ENCODE measurements at regions not wholly inside any gene's neighbourhood (a gene's known extent, or its start where the extent isn't known, plus 50 kb on each side); places are given as distances from the start of the nearest gene placed in this dataset.

- no peak for DNase-seq (ENCODE audit: low spot score)
- Histone ChIP-seq H3K9me3 (no peaks in the 10 kb centered on the region), H3K27me3 (replicated peaks; ENCODE audit: insufficient read depth) (no peaks in the 10 kb centered on the region), H3K27ac (no peak overlapping the region), H3K36me3 (no peaks in the 10 kb centered on the region), H3K4me1 (replicated peaks) (no peaks in the 10 kb centered on the region), H3K4me3 (no peak overlapping the region)
- TF ChIP-seq, protein P1, sequence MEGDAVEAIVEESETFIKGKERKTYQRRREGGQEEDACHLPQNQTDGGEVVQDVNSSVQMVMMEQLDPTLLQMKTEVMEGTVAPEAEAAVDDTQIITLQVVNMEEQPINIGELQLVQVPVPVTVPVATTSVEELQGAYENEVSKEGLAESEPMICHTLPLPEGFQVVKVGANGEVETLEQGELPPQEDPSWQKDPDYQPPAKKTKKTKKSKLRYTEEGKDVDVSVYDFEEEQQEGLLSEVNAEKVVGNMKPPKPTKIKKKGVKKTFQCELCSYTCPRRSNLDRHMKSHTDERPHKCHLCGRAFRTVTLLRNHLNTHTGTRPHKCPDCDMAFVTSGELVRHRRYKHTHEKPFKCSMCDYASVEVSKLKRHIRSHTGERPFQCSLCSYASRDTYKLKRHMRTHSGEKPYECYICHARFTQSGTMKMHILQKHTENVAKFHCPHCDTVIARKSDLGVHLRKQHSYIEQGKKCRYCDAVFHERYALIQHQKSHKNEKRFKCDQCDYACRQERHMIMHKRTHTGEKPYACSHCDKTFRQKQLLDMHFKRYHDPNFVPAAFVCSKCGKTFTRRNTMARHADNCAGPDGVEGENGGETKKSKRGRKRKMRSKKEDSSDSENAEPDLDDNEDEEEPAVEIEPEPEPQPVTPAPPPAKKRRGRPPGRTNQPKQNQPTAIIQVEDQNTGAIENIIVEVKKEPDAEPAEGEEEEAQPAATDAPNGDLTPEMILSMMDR (IDR thresholded peaks at IDR 0.05) = no peak
- TF ChIP-seq POLR2AphosphoS5 (IDR thresholded peaks at IDR 0.05) = no peak
- TF ChIP-seq POLR2A (IDR thresholded peaks at IDR 0.05) = no peak
- intact Hi-C loops (cut with DNase I) = no loop called here
- WGBS = 26% methylated on average over 2 of the region's 2 CpGs
Observed at GRCh38 chr3:151560738-151561137, 99.9 kb upstream of the IGSF10 start.

DNA sequence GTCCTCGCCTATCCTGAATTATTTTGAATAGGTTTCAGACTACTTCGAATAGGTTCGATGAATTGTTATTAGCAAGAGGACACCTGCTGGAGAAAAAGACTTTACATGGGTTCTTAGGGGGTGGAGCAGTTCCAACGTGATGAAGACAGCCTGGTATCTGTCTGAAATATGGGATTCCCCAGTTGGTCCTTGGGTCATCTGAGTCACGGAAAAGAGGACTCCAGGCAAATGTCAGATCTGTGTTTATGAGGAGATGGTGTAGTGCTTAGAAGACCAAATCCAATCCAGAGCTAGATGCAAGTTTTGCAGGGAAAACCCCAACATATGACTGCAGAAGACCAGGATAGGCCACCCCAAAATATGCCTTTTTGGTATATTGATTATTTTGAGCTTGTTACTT lies 98.9 kb upstream of the IGSF10 start:
- no peaks in the 10 kb centered on the region for H3K9me3 ChIP-seq
- no peaks in the 10 kb centered on the region for H3K36me3 ChIP-seq
- WGBS = 82% methylated on average over 5 of the region's 5 CpGs
- no peak for DNase-seq (ENCODE audit: low spot score)
- intact Hi-C loops (cut with DNase I) = no loop called here
- H3K27me3 ChIP-seq (replicated peaks; ENCODE audit: insufficient read depth) = no peaks in the 10 kb centered on the region
- no peak overlapping the region for H3K27ac ChIP-seq
- H3K4me3 ChIP-seq = no peak overlapping the region
- TF ChIP-seq, protein P1 (IDR thresholded peaks at IDR 0.05) = no peak
- TF ChIP-seq POLR2AphosphoS5 (IDR thresholded peaks at IDR 0.05) (no peak), POLR2A (IDR thresholded peaks at IDR 0.05) (no peak)
- H3K4me1 ChIP-seq (replicated peaks) = no peaks in the 10 kb centered on the region

- TF ChIP-seq POLR2A (IDR thresholded peaks at IDR 0.05) = no peak
- TF ChIP-seq POLR2AphosphoS5 (IDR thresholded peaks at IDR 0.05) = no peak
- TF ChIP-seq, protein P1 (IDR thresholded peaks at IDR 0.05) = no peak
- no peaks in the 10 kb centered on the region for H3K9me3 ChIP-seq
- H3K27me3 ChIP-seq (replicated peaks; ENCODE audit: insufficient read depth) = no peaks in the 10 kb centered on the region
- no peak for DNase-seq (ENCODE audit: low spot score)
- intact Hi-C loops (cut with DNase I) = no loop called here
- H3K4me1 ChIP-seq (replicated peaks) = no peaks in the 10 kb centered on the region
- no peak overlapping the region for H3K27ac ChIP-seq
- H3K36me3 ChIP-seq = no peaks in the 10 kb centered on the region
- no peak overlapping the region for H3K4me3 ChIP-seq
Observed at GRCh38 chr3:151558661-151559060, 97.8 kb upstream of the IGSF10 start.

- Histone ChIP-seq H3K9me3 (no peaks in the 10 kb centered on the region), H3K27ac (no peak overlapping the region), H3K4me3 (no peak overlapping the region), H3K27me3 (replicated peaks; ENCODE audit: insufficient read depth) (no peaks in the 10 kb centered on the region), H3K4me1 (replicated peaks) (no peaks in the 10 kb centered on the region), H3K36me3 (no peaks in the 10 kb centered on the region)
- no peak for DNase-seq (ENCODE audit: low spot score)
- intact Hi-C loops (cut with DNase I) = no loop called here
- 79% methylated on average over 2 of the region's 2 CpGs for WGBS
- no peak for TF ChIP-seq POLR2A (IDR thresholded peaks at IDR 0.05)
- TF ChIP-seq, protein P1 (IDR thresholded peaks at IDR 0.05) = no peak
- TF ChIP-seq POLR2AphosphoS5 (IDR thresholded peaks at IDR 0.05) = no peak
Observed at GRCh38 chr3:151557068-151557840, 96.4 kb upstream of the IGSF10 start.

DNA sequence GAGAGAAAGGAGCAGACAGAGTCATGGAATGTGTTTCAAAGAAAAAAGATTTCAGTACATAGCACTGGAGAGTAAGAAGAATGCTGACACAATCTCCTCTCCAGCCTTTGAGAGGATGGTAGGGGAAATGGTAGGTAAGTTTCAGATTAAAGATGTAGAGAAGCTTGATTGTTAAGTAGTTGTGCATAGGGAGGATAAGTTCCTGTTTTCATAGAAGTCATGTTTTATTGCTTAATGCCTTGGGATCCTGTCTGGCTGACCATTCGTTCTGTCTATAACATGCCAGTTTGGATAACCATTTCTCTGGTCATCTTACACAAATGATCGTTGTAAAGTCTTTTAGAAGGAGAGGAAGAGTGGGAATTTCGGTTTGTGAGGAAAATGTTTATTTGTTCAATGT lies 95.7 kb upstream of the IGSF10 start:
- intact Hi-C loops (cut with DNase I) = no loop called here
- H3K27me3 ChIP-seq (replicated peaks; ENCODE audit: insufficient read depth) = no peaks in the 10 kb centered on the region
- TF ChIP-seq, protein P1 (IDR thresholded peaks at IDR 0.05) = no peak
- TF ChIP-seq POLR2AphosphoS5 (IDR thresholded peaks at IDR 0.05) = no peak
- no peak for TF ChIP-seq POLR2A (IDR thresholded peaks at IDR 0.05)
- H3K4me3 ChIP-seq = no peak overlapping the region
- H3K4me1 ChIP-seq (replicated peaks) = no peaks in the 10 kb centered on the region
- H3K27ac ChIP-seq = no peak overlapping the region
- no peaks in the 10 kb centered on the region for H3K9me3 ChIP-seq
- 66% methylated on average over 3 of the region's 3 CpGs for whole genome bisulfite sequencing
- H3K36me3 ChIP-seq = no peaks in the 10 kb centered on the region
- no peak for DNase-seq (ENCODE audit: low spot score)

Measured in prostate gland (tissue), 2 donors.